ENCODE measurements at regions not wholly inside any gene's neighbourhood (a gene's known extent, or its start where the extent isn't known, plus 50 kb on each side); places are given as distances from the start of the nearest gene placed in this dataset.

DNA sequence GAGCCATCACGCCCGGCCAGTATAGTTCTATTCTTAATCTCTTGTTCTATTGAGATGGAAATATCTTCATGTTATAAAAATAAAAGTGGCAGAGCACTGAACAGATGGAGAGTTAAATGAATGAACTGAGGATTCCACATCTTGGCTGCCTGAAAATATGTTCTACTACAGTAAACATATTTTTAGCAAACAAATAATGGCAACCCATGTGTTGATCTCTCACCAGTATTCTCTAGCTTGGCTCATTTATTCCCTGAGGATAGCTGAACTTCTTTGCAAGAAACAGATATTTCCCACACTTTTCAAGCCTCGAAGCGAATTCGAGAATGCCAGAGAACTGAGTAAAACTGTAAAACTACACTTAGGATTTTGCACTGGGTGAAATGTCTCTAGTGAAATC lies 58.9 kb downstream of the DIRAS3 start:
- no peak for DNase-seq (ENCODE audit: low read depth in 2 of 2)

DNA sequence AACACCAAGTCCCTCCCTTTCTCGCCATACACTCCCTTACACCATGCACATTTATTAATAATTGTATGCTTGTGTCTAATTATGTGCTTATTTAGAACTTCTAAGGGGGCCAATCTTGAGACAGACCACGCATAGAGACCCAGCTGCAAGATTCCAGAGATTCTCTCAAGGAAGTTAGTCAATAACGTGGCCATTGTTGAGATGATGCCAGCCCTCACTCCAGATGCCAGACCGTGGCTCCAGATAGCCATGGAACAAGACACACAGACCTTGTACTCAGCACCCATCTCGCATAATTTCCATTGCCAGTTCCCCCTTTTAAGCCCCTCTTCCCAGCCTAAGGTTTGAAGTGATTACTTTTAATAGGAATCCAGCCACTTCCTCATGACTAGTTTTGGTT lies 62.4 kb downstream of the DIRAS3 start:
- DNase-seq (ENCODE audit: low read depth in 2 of 2), result no peak

DNA sequence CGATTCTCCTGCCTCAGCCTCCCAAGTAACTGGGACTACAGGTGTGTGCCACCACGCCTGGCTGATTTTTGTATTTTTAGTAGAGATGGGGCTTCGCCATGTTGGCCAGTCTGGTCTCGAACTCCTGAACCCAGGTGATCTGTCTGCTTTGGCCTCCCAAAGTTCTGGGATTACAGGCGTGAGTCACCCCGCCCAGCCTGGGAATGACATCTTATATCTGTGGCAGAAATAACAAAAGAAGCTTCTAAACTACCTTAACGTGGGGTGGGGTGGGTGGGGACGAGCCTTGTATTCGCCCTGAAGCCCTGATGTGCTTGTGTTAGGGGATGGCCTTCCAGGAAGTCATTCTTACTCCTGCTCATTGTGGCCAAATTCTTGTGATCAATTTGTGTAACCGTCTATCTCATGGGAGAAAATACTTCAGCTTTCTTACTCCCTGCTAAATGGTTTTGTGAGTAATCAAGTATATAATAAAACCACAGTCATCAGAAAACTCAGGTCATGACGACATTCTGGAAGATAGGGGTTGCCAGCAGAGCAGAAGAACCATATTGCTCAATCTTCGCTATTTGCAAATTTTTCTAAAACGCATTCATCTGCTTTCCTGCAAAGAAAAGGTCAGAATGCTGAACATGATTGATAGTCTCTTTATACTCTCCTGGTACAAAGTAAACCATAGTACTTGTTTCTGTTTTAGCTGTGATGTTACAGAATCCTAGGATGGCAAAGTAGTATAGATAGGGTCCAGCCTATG lies 63.2 kb downstream of the DIRAS3 start:
- DNase-seq (ENCODE audit: low read depth in 2 of 2), result peak; percentile 89 to 93

DNA sequence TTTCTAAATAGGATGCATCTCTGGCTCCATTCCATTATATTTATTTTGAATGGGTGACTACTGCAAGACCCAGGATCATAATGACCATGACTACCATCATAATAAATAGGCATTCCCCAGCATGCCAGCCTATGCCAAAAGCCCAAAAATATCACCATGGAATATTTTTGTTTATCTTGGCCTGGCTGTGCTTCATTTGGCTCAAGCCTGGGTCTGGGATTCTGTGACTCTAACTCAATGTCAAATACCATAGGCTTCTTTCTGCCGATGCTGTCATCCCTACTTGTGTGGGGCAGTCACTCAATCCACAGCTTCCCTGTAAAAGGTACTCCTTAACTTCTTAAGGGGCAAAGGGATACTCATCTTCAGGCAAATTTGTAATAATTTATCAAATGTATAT lies 66.6 kb downstream of the DIRAS3 start:
- DNase-seq (ENCODE audit: low read depth in 2 of 2), result no peak

DNA sequence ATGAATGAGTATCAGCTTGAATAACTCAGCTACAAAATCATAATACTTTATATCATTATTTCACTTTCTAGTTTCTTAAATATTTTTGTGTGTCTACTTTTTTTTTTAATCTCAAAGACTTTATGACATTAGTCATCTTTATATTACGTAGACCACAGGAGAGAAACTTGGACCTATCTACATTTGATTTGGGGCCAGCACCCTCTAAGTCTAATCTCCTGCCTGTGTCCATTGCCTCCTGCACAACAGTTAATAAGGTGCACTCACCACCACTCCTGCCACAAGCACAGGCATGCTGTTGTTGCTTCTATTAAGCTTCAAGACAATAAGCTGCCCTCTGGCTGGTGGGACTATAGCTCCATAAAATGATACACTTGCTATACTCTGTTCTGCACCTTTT lies 70.4 kb downstream of the DIRAS3 start:
- DNase-seq (ENCODE audit: low read depth in 2 of 2), result no peak

DNA sequence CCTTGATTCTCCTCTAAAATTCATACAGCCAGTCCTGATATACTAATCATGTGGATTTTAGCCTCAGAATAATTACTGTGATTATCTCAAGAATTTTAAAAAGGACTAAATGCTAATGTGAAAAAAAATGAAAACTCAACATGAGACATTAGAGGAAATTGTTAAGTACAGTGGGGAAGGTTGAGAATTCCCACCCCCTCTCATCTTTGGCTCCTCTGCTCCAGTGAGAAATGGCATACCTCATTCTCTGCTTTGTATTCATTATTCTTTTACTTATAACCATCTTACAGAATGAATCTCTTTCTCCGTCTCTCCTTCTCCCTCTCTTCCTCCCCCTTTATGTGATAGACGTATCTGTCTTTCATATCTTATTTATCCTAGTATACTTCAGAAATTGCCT lies 70.9 kb downstream of the DIRAS3 start:
- DNase-seq (ENCODE audit: low read depth in 2 of 2), result no peak

DNA sequence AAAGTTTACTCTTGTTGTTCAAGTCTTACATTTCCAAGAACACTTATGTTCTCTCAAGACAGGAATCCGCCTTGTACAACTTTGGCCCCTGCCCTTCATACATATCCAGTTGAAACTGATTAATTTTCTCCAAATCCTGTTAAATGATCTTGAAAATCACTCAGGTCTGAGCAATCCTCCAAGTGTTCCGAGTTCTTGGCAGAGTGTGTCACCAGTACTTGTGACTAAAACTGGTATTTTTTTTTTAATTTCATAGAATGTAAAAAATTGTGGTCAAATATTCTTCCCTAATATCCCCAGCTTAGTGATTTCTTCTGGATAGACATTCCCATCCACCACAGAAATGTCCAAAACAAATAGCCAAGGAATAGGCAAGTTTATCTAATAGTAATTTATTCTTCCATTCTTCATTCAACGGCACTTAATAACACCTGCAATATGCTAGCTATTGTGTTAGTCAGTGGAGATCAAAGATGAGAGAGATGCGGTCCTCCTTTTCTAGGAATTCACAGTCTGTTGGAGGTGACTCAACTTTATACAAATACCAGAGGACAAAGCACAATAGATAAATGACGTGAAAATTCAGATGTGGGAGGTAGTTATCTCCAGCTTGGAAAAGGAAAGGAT lies 71.4 kb downstream of the DIRAS3 start:
- peak; percentile 57 to 59 for DNase-seq (ENCODE audit: low read depth in 2 of 2)

DNA sequence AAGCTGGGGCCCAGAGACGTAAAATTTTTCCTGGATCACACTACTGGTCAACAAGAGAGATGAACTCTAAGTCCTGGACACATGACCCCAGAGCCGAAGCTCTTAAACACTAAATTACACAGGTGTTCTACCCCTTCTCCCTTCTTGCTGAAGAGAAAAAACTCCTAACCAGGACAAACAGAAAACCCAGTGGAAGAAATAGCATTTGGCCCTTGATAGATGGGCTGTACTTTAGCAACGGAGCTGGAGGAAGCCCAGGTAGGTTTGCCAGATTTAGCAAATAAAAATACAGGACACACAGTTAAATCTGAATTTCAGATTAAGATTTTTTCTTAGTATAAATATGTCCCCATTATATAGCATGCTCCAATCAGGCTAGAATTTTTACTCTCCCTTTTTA lies 72.7 kb downstream of the DIRAS3 start:
- no peak for DNase-seq (ENCODE audit: low read depth in 2 of 2)

DNA sequence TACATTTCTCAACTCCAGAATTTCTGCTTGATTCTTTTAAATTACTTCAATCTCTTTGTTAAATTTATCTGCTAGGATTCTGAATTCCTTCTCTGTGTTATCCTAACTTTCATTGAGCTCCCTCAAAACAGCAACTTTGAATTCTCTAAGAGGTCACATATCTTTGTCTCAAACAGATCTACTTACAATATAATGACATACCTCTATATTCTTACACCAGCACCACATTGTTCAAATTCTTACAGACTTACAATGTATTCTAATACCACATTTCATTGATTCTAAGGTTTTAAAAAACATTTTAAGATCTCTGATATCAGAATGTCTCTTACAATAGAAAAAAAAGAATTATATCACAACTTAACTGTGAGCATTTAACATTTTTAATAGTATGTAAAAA lies 77.4 kb downstream of the DIRAS3 start:
- DNase-seq (ENCODE audit: low read depth in 2 of 2), result no peak

DNA sequence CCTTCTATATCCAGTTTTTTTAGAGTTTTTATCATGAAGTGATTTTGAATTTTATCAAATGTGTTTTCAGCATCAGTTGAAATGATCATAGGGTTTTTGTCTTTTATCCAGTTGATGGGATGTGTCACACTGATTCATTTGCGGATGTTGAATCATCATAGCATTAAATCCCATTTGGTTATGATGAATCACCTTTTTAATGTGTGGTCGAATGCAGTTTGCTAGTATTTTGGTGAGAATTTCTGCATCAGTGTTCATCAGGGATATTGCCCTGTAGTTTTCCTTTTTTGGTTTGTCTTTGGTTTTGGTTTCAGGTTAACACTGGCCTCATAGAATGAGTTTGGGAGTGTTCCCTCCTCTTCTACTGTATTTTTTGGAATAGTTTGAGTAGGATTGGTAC lies 80.3 kb downstream of the DIRAS3 start:
- peak; percentile 86 to 87 for DNase-seq (ENCODE audit: low read depth in 2 of 2)

DNA sequence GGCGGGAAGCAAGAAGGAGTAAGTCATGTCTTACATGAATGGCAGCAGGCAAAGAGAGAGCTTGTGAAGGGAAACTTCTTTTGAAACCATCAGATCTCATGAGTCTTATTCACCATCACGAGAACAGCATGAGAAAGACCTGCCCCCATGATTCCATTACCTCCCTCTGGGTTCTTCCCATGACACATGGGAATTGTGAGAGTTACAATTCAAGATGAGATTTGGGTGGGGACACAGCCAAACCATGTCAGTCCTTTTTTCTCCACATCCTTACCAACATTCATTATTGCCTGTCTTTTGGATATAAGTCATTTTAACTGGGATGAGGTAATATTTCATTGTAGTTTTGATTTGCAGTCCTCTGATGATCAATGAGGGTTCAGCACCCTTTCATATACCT lies 81.0 kb downstream of the DIRAS3 start:
- DNase-seq (ENCODE audit: low read depth in 2 of 2), result no peak

DNA sequence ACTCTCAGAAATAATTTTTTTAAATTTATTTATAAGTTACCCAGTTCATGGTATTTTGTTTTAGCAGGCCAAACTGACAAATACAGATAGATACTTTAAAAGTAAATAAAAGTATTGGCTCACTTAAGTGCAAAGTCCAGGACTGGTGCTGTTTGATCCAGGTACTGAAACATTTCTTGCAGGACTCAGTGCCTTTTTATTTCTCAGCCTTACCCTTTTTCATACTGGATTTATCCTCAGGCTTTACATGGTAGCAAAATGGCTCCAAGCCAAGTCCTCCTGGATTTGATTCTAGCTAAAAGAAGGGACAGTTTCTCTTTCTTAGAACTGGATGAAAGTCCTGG lies 83.8 kb downstream of the DIRAS3 start:
- no peak for DNase-seq (ENCODE audit: low read depth in 2 of 2)

DNA sequence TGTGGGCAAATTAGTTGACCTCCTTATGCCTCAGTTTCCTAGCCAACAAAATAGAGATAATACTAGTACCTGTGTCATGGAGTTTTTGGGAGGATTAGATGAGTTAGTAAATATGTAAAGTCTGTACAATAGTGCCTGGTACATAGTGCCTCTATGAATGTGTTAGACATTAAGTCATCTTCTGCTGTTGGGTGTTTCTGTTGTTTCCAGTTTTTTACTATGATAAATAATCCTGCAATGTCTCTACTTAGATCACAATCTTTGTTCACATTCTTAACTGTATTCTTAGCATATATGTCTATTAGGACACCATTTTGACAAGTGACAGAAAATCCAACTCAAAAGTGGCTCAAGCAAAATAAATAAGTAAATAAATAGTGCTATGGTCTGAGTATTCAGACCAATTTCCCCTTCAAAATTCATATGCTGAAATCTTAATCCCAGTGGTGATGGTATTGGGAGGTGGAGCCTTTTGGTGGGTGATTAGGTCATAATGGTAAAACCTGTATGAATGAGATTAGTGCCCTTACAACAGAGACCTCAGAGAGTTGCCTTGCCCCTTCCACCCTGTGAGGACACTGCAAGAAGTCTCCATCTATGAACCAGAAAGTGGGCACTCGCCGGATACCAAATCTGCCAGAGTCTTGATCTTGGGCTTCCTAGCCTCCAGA lies 84.3 kb downstream of the DIRAS3 start:
- DNase-seq (ENCODE audit: low read depth in 2 of 2), result no peak

DNA sequence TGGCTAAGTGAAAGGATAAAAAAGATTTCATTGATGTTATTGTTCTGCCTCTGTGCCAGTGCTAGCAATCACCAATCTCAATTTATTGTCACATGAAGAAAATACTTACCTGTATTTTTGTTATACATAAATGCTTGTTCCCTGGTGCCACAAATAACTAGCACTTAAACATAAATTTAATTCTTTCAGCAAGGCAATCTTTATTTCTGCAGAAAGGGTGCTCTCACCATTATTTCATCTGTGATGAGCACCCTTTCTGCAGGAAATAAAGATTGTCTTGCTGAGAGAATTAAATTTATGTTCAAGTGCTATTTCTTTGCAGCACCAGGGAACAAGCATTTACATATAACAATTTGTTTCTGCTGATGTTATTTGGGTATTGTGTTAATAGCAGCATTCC lies 87.2 kb downstream of the DIRAS3 start:
- DNase-seq (ENCODE audit: low read depth in 2 of 2), result no peak

DNA sequence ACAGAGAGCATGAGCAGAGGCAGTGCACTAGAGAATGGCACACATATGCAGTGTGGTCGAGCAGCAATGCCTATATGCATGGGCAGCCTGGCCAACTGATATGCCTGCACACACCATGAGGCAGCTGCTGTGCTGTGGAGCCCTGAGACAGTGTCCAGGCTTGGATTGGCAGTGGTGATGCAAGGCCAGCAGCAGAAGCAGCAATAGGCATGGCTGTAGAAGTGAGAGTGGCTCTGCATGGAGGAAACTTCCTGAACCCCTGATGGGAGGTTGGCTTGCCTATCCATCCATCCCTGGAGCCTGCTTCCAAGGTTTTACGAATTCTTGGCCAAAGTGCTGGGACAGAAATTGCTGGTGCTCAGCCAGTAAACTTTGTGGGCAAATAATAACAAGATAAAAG lies 89.7 kb downstream of the DIRAS3 start:
- DNase-seq (ENCODE audit: low read depth in 2 of 2), result no peak

DNA sequence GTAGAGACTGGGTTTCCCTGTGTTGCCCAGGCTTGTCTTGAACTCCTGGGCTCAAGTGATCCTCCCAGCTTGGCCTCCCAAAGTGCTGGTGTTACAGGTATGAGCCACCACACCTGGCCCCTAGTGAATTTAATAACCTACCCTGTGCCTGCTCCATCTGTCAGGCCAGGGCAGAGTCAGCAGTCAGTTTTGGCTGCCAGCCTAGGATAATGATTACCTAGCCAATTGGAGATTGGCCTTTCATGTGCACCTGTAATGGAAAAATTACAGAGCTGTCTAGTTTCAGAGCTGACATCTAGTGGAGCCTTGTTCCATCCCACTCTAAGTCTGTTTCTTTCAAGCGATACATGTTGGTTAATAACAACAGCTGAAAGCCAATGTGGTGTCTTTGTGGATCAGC lies 92.0 kb downstream of the DIRAS3 start:
- DNase-seq (ENCODE audit: low read depth in 2 of 2), result no peak

DNA sequence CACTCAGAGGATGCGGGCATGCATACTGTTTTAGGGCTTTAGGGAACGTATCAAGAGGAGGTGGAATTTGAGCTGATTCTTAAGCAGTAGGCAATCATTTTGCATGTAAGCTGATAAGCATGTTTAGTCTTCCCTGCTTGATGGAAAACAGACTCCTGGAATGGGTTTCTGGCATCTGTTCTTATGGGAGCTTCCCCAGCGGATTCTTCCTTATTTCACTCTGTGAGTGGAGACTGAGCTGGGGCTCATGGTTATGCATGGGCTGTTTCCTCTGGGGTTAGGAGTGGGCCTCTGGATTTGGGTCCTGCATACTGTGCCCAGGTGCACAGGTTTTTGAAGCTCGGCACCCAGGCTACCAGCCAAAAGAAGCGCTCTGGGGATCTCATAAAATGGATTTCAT lies 93.4 kb downstream of the DIRAS3 start:
- peak in 1 of 2 experiments; percentile 54 for DNase-seq (ENCODE audit: low read depth in 2 of 2)

DNA sequence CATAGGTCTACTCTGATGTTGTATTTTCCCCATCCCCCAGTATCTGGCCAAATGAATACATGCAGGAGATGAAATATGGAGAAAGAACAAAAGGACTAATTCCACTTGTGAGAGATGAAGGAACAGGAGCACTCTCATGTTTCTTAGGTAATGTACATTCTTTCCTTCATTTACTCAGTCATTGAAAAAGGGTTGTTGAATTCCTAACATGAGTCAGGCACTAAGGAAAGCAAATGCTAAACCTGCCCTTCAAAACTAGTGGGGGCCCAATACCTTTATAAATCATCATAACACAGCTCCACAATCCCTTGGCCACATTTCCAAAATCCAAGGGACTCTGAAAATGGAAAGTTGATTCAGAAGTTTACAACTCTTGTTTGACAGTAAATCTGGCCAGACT lies 94.3 kb downstream of the DIRAS3 start:
- no peak for DNase-seq (ENCODE audit: low read depth in 2 of 2)

DNA sequence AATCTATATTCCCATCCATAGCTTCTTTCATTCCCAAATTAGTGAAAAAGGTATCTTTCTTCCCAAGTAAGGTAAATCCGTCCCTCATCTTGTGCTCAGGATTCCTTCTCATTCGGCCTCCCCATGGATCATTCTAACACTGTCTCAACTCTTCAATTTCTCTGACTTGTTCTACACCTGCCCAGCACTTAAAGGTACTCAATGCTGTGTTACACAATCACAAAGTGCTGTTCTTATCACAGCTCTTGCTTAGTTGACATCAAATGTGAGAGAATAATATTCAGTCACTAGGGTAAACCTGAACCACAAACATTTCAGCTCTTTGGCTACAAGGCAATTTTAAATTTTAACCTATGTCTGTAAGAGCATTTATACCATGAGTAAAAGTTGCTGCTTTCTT lies 94.8 kb downstream of the DIRAS3 start:
- no peak for DNase-seq (ENCODE audit: low read depth in 2 of 2)

DNA sequence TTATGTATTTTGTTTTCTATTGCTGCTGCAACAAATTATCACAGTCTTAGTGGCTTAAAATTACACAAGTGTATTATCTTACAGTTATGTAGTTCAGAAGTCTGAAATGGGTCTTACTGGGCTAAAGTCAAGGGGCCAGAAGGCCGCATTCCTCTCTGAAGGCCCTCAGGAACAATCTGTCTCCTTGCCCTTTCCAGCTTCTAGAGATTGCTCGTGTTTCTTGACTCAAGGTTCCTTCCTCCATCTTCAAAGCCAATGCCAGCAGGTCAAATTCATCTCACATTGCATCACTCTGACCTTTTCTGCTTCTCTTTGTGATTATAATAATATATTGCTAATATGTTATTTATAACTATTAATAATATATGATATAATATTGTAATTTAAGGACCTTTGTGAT lies 97.1 kb downstream of the DIRAS3 start:
- DNase-seq (ENCODE audit: low read depth in 2 of 2), result no peak

DNA sequence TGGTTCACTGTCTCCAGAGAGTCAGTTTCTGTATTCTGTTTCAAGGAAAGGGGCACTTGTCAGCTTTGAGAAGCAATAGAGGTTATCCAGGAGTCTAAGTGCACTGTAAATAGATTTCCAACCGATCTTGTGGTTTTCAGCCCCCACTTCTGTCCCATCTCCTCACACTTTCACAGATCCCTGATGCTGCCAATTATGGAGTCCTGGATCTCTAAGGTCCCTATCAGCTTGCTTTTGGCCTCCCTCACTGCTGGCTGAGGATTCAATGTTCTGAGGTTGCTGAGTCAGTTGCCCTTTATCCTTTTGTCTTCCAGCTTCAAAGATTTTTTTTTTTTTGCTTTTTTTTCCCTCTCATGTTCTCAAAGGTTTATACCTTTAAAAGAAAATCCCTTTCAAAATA lies 98.4 kb downstream of the DIRAS3 start:
- DNase-seq (ENCODE audit: low read depth in 2 of 2), result no peak

DNA sequence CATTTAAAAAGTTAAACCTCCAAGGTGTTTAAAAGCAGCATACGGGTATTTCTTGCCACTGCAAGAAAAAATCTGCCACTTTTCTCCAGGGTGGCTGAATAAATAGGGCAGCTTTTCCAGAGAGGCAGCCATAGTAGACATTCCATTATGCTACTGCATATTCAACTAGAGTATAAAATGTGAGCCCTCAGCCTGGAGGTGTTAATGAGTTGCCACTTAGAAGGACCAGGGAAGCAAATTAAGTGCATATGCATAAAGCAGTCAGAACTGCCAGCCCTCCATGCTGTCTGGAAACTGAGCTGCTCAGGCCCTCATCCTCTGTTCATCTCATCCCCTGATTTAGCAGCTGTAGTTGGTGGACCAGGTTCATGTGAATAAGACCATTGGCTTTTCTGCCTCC lies 99.4 kb downstream of the DIRAS3 start:
- no peak for DNase-seq (ENCODE audit: low read depth in 2 of 2)

Data from fibroblast of skin of left biceps (primary cell).